ENCODE measurements at regions not wholly inside any gene's neighbourhood (a gene's known extent, or its start where the extent isn't known, plus 50 kb on each side); places are given as distances from the start of the nearest gene placed in this dataset.

- no peaks in the 10 kb centered on the region for H3K9me3 Mint-ChIP-seq
Observed at GRCh38 chr12:107485731-107486130, 199.9 kb upstream of the PWP1 start.

More at GRCh38 chr12:107485731-107486130, 199.9 kb upstream of the PWP1 start:
- Mint-ChIP-seq H3K4me3 (no peak overlapping the region), H3K27ac (no peak overlapping the region), H3K4me1 (no peaks in the 10 kb centered on the region; the same call in 2 of the 3 replicates), H3K27me3 (ENCODE audit: insufficient read depth, low read depth, poor library complexity) (peaks cover 7% of the 10 kb centered on the region), H3K36me3 (ENCODE audit: low read depth) (no peaks in the 10 kb centered on the region)
- DNase-seq (ENCODE audit: low spot score) (no peak), ATAC-seq (no peak)
- Histone ChIP-seq H3K9me2 (ENCODE audit: insufficient read depth) (0 out of 2 replicates have a peak, but pooled peaks cover under 1% of the 10 kb centered on the region), H3K4me2 (no peak overlapping the region), H3K4me1 (ENCODE audit: insufficient read depth) (no peaks in the 10 kb centered on the region), H3K36me3 (ENCODE audit: insufficient read depth) (no peaks in the 10 kb centered on the region), H3K79me2 (replicated peaks; ENCODE audit: insufficient read depth) (no peaks in the 10 kb centered on the region), H4K20me1 (replicated peaks; ENCODE audit: insufficient read depth) (no peaks in the 10 kb centered on the region; the same call in 1 of the 2 replicates), H2AFZ (no peak overlapping the region), H3K27ac (ENCODE audit: low read depth) (no peak overlapping the region), H3F3A (replicated peaks; ENCODE audit: low read depth) (no peaks in the 10 kb centered on the region), H3K4me3 (no peak overlapping the region), H3K27me3 (ENCODE audit: insufficient read depth) (no peaks in the 10 kb centered on the region)
- TF ChIP-seq CREB1 (CRISPR knock-in tag; IDR thresholded peaks at IDR 0.05; ENCODE audit: low read depth), result no peak
- TF ChIP-seq NANOG (IDR thresholded peaks at IDR 0.05; ENCODE audit: borderline replicate concordance), result no peak
- TF ChIP-seq JUNB (IDR thresholded peaks at IDR 0.05; ENCODE audit: unreplicated experiment), result no peak
- TF ChIP-seq EZH2phosphoT487 (IDR thresholded peaks at IDR 0.05; ENCODE audit: unreplicated experiment), result no peak
- TF ChIP-seq ZNF331 (CRISPR knock-in tag; IDR thresholded peaks at IDR 0.05; ENCODE audit: low read depth), result no peak
- no peak for TF ChIP-seq EZH2 (IDR thresholded peaks at IDR 0.05; ENCODE audit: low read depth, unreplicated experiment)
- no peak for TF ChIP-seq STAT1 (IDR thresholded peaks at IDR 0.05; ENCODE audit: unreplicated experiment)
- no peak for TF ChIP-seq REST (IDR thresholded peaks at IDR 0.05; ENCODE audit: unreplicated experiment)
- TF ChIP-seq CTCF (conservative IDR thresholded peaks at IDR 0.05; ENCODE audit: low read depth in 2 of 2), result no peak
- no peak for TF ChIP-seq ZNF114 (CRISPR knock-in tag; IDR thresholded peaks at IDR 0.05)
- no peak for TF ChIP-seq ZNF462 (CRISPR knock-in tag; IDR thresholded peaks at IDR 0.05)
- TF ChIP-seq ETS1 (IDR thresholded peaks at IDR 0.05), result no peak

All from GM23338 (cell line).